ENCODE measurements at regions not wholly inside any gene's neighbourhood (a gene's known extent, or its start where the extent isn't known, plus 50 kb on each side); places are given as distances from the start of the nearest gene placed in this dataset.
"Not testable (repeated sequence)": the region's sequence is repeated elsewhere in the genome, so short reads cannot be mapped to it uniquely, and the experiment has no call there.

DNA sequence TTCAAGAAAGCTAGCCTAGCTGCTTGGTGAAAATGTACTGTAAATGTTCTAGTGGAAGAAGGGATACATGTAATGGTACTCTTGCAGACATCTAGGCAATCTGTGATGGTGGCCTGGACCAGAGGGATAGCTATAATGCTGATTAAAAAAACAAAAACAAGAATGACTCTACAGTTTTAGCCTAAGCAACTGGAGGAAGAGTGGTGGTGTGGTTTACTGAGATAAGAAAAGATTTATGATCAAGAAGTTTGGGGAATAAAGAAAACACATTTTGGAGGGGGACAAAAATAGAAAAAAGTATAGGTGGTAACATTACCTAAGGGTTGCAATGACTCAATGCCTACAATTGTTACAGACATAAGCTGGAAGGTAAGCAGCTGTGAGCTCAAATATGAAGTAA lies 1080.7 kb upstream of the CELF4 start:
- no peak for TF ChIP-seq ARNT (IDR thresholded peaks at IDR 0.05)
- no peak for TF ChIP-seq CTBP1 (IDR thresholded peaks at IDR 0.05; ENCODE audit: borderline replicate concordance)
- no peak for TF ChIP-seq FOXK2 (IDR thresholded peaks at IDR 0.05)
- ChIA-PET POLR2A (no interaction called here), CTCF (no interaction called here)
- DNase-seq (ENCODE audit: extremely low spot score) = no peak

DNA sequence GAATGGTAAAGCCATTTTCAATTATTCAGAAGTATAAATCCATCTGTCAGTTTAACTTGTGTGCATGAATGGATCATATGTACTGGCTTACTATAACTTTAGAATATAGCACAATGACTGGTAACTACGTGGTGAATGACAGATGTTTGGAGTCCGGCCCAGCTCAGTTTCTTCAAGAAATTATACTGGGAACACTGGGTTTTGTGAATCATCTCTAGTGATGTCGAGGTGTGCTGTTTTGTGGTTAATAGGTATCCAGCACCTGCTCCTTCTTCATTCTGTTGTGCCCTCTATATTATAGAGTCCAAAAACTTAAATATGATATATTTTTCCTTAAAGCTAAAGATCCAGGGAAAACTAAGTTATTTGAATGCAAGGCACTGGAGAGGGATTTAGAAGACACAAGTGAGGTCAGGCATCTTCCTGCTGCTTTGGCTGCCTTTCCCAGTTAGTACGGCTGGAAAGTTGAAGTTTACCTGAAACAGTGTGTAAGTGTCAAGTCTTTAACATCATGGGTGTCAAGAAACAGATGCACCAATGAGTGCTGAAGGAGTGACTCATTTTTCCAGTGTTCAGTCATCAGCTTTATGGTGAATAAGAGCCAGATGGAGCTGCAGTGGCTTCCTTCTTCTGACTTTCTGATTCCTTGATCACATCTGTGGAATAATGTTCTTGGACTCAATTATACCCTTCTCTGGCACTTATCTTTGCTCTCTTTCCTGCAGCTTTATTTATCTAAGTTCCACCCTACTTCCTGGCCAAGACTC lies 1079.5 kb upstream of the CELF4 start:
- no peak for DNase-seq (ENCODE audit: extremely low spot score)
- no peak for TF ChIP-seq NFRKB (IDR thresholded peaks at IDR 0.05)
- no peak for TF ChIP-seq FOXA1 (IDR thresholded peaks at IDR 0.05)
- TF ChIP-seq ARNT (IDR thresholded peaks at IDR 0.05) = no peak
- TF ChIP-seq TARDBP (IDR thresholded peaks at IDR 0.05) = no peak
- no peak for TF ChIP-seq FOXM1 (IDR thresholded peaks at IDR 0.05; ENCODE audit: borderline replicate concordance)
- no peak for TF ChIP-seq L3MBTL2 (conservative IDR thresholded peaks at IDR 0.05)
- TF ChIP-seq FOXK2 (IDR thresholded peaks at IDR 0.05) = no peak
- TF ChIP-seq SP1 (IDR thresholded peaks at IDR 0.05) = no peak
- TF ChIP-seq, protein P1, sequence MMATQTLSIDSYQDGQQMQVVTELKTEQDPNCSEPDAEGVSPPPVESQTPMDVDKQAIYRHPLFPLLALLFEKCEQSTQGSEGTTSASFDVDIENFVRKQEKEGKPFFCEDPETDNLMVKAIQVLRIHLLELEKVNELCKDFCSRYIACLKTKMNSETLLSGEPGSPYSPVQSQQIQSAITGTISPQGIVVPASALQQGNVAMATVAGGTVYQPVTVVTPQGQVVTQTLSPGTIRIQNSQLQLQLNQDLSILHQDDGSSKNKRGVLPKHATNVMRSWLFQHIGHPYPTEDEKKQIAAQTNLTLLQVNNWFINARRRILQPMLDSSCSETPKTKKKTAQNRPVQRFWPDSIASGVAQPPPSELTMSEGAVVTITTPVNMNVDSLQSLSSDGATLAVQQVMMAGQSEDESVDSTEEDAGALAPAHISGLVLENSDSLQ (IDR thresholded peaks at IDR 0.05) = no peak
- TF ChIP-seq ELF4 (IDR thresholded peaks at IDR 0.05) = no peak
- no peak for TF ChIP-seq CTBP1 (IDR thresholded peaks at IDR 0.05; ENCODE audit: borderline replicate concordance)
- TF ChIP-seq ZNF384 (IDR thresholded peaks at IDR 0.05) = no peak
- no peak for TF ChIP-seq BHLHE40 (IDR thresholded peaks at IDR 0.05; ENCODE audit: borderline replicate concordance)
- CTCF ChIA-PET = interaction anchor here (0.6 kb wide), 1 partner anchor 253 kb away, joined by 3 read pairs; no protein-coding TSS in a partner anchor
- POLR2A ChIA-PET = no interaction called here

DNA sequence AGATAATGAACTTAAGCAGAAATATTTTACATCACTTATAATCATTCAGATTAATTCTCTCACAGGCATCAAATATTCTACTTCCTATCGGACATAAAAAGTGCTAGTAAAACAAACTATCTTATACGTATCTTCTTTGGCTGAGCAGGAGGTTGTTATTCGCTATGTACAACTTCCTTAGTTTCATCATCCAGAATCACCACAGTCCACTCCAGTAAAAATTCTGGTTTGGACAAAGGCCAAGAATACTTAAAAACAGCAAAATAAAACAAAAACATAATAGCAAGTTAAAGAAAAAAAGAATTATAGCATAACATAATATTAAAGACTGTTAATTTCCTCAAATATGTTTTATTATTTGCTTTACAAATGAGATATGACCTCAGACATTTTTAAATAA lies 1077.1 kb upstream of the CELF4 start:
- no peak for TF ChIP-seq CTBP1 (IDR thresholded peaks at IDR 0.05; ENCODE audit: borderline replicate concordance)
- no peak for TF ChIP-seq TARDBP (IDR thresholded peaks at IDR 0.05)
- no peak for TF ChIP-seq L3MBTL2 (conservative IDR thresholded peaks at IDR 0.05)
- TF ChIP-seq, protein P1 (IDR thresholded peaks at IDR 0.05) = no peak
- no peak for TF ChIP-seq NFRKB (IDR thresholded peaks at IDR 0.05)
- TF ChIP-seq LEF1 (IDR thresholded peaks at IDR 0.05; ENCODE audit: borderline replicate concordance) = no peak
- no peak for TF ChIP-seq FOXK2 (IDR thresholded peaks at IDR 0.05)
- no peak for TF ChIP-seq HDGF (IDR thresholded peaks at IDR 0.05; ENCODE audit: borderline replicate concordance)
- TF ChIP-seq BHLHE40 (IDR thresholded peaks at IDR 0.05; ENCODE audit: borderline replicate concordance) = no peak
- TF ChIP-seq FOXM1 (IDR thresholded peaks at IDR 0.05; ENCODE audit: borderline replicate concordance) = no peak
- no peak for TF ChIP-seq SUZ12 (IDR thresholded peaks at IDR 0.05)
- no peak for TF ChIP-seq ZNF384 (IDR thresholded peaks at IDR 0.05)
- TF ChIP-seq FOXA1 (IDR thresholded peaks at IDR 0.05) = no peak
- no peak for TF ChIP-seq ARNT (IDR thresholded peaks at IDR 0.05)
- ChIA-PET CTCF (no interaction called here), POLR2A (no interaction called here)
- no peak for DNase-seq (ENCODE audit: extremely low spot score)

DNA sequence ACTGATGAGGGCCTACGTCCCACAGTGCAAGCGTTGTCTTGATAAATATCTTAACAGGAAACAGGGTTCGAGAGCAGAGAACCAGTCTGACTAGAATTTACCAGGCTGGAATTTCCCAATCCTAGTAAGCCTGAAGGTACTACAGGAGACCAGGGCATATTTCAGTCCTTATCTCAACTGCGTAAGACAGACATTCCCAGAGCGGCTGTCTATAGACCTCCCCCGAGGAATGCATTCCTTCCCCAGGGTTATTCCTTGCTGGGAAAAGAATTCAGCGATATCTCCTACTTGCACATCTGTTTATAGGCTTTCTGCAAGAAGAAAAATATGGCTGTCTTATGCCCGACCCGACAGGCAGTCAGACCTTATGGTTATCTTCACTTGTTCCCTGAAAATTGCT lies 1074.1 kb upstream of the CELF4 start:
- CTCF ChIA-PET; DNase-seq (ENCODE audit: extremely low spot score); POLR2A ChIA-PET: not testable (repeated sequence)

DNA sequence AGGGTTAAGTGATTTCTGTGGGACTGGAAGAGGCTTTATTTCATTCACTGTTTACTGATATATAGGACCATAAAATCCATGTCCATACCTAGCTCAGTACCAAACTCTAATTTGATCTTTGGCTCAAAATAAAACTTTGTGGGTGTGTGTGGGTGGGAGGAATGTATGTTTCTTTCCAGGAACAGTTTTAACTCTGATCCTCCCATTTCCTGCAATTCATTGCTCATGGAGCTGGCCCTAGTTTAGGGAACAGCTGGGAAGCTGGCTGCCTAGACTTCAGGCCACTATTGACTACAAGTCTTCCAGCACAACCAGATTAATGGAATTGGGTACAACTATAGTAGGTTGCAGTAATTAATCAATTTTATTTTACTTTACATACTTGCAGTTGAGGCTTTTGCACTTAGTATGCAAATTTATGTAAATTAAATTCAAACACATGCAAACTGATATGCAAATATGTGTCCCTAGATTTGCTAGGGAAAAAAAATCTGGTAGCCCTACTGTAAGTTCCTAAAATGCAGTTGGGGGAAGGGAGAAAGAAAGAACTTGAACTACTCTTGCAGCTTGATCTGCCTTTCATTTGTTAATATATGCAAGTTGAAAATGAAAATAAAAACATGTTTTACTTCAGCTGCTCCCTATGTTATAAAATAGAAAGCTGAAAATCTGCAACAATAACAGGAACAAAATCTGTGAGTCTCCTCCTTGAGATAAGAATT lies 1070.3 kb upstream of the CELF4 start:
- CTCF ChIA-PET = no interaction called here
- POLR2A ChIA-PET = no interaction called here
- no peak for DNase-seq (ENCODE audit: extremely low spot score)
- no peak for TF ChIP-seq CTBP1 (IDR thresholded peaks at IDR 0.05; ENCODE audit: borderline replicate concordance)
- no peak for TF ChIP-seq LEF1 (IDR thresholded peaks at IDR 0.05; ENCODE audit: borderline replicate concordance)
- TF ChIP-seq FOXA1 (IDR thresholded peaks at IDR 0.05) = no peak
- no peak for TF ChIP-seq NFRKB (IDR thresholded peaks at IDR 0.05)
- no peak for TF ChIP-seq TARDBP (IDR thresholded peaks at IDR 0.05)
- no peak for TF ChIP-seq SP1 (IDR thresholded peaks at IDR 0.05)
- TF ChIP-seq, protein P1 (IDR thresholded peaks at IDR 0.05) = no peak
- no peak for TF ChIP-seq FOXK2 (IDR thresholded peaks at IDR 0.05)
- TF ChIP-seq ELF4 (IDR thresholded peaks at IDR 0.05) = no peak
- TF ChIP-seq ARNT (IDR thresholded peaks at IDR 0.05) = no peak
- no peak for TF ChIP-seq BHLHE40 (IDR thresholded peaks at IDR 0.05; ENCODE audit: borderline replicate concordance)
- TF ChIP-seq ZNF384 (IDR thresholded peaks at IDR 0.05) = no peak
- no peak for TF ChIP-seq HDGF (IDR thresholded peaks at IDR 0.05; ENCODE audit: borderline replicate concordance)

DNA sequence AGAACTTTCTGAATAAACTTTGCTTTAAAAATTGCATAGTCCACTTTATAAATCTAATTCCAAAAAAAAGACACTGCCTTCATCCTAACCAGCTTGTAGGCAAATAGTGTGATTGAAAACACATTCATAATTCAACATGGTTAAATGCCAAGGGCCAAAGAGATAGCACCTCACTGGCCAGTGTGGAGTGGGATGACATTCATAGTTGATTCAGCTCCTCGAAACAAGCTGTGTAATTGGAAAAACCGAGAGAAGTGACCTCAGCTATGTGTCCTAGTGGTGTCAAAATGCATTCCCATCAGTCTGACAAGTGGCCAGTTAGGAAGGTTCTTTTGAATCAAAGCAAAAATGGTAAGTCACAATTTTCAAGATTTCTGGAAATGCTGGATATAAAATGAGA lies 1068.5 kb upstream of the CELF4 start:
- no peak for TF ChIP-seq ZNF384 (IDR thresholded peaks at IDR 0.05)
- TF ChIP-seq FOXA1 (IDR thresholded peaks at IDR 0.05) = no peak
- TF ChIP-seq CTBP1 (IDR thresholded peaks at IDR 0.05; ENCODE audit: borderline replicate concordance) = no peak
- TF ChIP-seq ARNT (IDR thresholded peaks at IDR 0.05) = no peak
- no peak for TF ChIP-seq BHLHE40 (IDR thresholded peaks at IDR 0.05; ENCODE audit: borderline replicate concordance)
- TF ChIP-seq HDGF (IDR thresholded peaks at IDR 0.05; ENCODE audit: borderline replicate concordance) = no peak
- TF ChIP-seq, protein P1 (IDR thresholded peaks at IDR 0.05) = no peak
- no peak for TF ChIP-seq NFRKB (IDR thresholded peaks at IDR 0.05)
- no peak for TF ChIP-seq ELF4 (IDR thresholded peaks at IDR 0.05)
- no peak for TF ChIP-seq TARDBP (IDR thresholded peaks at IDR 0.05)
- TF ChIP-seq SUZ12 (IDR thresholded peaks at IDR 0.05) = no peak
- no peak for TF ChIP-seq LEF1 (IDR thresholded peaks at IDR 0.05; ENCODE audit: borderline replicate concordance)
- no peak for TF ChIP-seq L3MBTL2 (conservative IDR thresholded peaks at IDR 0.05)
- no peak for TF ChIP-seq SP1 (IDR thresholded peaks at IDR 0.05)
- no peak for TF ChIP-seq FOXM1 (IDR thresholded peaks at IDR 0.05; ENCODE audit: borderline replicate concordance)
- no peak for TF ChIP-seq FOXK2 (IDR thresholded peaks at IDR 0.05)
- no peak for DNase-seq (ENCODE audit: extremely low spot score)
- POLR2A ChIA-PET = no interaction called here
- CTCF ChIA-PET = no interaction called here

All from HEK293T (cell line).